GM21390 (cell line): ENCODE measurements at regions not wholly inside any gene's neighbourhood (a gene's known extent, or its start where the extent isn't known, plus 50 kb on each side); places are given as distances from the start of the nearest gene placed in this dataset.
"Not testable (repeated sequence)": the region's sequence is repeated elsewhere in the genome, so short reads cannot be mapped to it uniquely, and the experiment has no call there.

Source experiments
- ATAC-seq: cut with Tn5 transposase; IDR thresholded peaks from one replicate; pipeline ENCODE4 v1.9.1; 2021; ENCODE audit not compliant: unreplicated experiment

- no peak for ATAC-seq
Measured at GRCh38 chr5:32916648-32917047, 205.5 kb downstream of the NPR3 start.

DNA sequence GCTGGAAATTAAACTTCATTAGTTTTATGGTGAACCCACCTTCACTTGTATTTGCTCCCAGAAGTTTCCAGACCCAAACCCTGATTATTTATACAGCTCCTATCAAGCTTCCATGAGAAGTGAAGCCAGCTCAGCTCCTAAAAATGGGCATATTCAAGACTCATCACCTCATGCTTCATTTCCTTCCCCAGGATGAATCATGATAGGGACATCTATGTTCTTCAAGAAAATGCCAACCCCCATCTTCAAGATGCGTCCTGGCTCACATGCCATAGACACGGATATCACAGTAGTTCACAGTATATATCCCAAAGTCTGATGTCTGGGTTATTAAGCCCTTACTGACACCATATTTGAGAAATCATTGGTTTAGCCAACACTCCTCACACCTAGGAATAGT, 217.6 kb downstream of the NPR3 start:
- ATAC-seq, result no peak

- not testable (repeated sequence) for ATAC-seq
Measured at GRCh38 chr5:32931438-32931837, 220.3 kb downstream of the NPR3 start.

GRCh38 chr5:32932241-32932935, 221.3 kb downstream of the NPR3 start:
- no peak for ATAC-seq

DNA sequence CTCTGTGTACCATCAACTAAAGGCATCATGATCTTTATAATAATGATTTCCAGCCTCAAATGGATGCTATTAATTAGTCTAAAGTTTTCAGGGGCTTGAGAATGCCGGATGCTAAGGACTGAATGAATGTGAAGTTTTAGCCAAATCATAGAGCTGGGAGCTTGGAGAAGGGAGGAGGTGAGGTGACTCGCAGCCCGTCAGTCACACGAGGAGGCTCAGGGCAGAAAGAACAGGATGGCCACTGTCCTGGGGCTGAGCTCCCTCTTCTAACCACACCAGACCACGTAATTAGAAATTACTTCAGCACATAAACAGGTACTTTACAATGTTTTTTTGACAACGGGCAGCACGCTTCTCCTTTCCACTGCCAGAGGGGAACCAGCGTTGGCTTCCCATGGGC, 222.6 kb downstream of the NPR3 start:
- ATAC-seq, result no peak

GRCh38 chr5:32934529-32934928, 223.4 kb downstream of the NPR3 start:
- ATAC-seq, result no peak

GRCh38 chr5:32935283-32935682, 224.2 kb downstream of the NPR3 start:
- ATAC-seq, result no peak

GRCh38 chr5:32936329-32936728, 225.2 kb downstream of the NPR3 start:
- ATAC-seq, result no peak

- peak; percentile 89 for ATAC-seq
Measured at GRCh38 chr5:32942225-32942989, 231.3 kb downstream of the NPR3 start.

DNA sequence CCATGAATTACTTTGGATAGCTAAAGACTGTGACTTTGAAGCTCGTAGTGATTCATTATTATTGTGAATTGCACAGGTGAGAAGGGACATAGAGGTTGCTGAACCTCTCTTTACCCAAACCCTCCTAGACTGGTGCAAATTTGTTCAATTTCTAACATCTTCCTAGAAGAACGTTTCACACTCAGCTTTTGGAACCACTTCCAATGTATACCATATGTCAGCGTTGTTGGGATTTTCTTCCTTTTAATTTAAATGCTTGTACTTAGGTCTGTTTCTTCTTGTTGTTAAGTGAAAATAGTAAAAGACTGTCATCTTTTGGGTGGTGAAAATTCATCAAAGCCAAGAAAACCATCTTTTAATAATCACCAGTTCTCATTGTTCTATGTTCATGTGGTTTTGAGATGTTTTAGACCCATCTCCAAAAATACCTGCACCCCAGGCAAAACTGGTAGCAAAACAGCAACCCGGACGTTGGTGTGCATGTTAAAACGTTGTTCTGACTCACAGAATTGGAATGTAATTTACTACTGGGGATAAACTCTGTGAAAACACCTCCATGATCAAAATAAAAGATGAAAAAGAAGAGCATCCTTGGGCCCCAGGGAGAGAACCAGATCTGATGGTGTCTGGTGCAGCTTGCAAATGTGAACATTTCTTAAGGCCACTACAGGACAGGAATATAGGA, 238.3 kb downstream of the NPR3 start:
- ATAC-seq, result no peak

DNA sequence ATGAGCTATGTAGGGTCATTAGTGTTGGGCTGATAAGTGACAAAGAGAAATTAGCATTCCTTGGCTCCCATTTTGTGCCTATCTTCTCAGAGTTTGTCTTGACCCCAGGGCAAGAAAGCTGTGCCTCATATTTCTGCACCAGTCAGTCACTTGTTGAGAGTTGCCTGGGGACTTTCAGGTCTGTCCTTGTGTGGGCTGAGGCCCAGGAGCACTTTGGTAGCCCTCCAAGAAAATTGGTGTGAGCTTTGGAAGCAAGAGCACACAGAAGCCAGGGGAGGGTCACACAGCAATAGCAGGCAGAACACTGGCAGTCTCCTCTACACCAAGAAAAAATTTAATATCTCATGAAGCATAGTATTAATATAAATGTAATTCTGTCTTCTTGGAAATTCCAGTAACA, 239.9 kb downstream of the NPR3 start:
- ATAC-seq, result no peak

DNA sequence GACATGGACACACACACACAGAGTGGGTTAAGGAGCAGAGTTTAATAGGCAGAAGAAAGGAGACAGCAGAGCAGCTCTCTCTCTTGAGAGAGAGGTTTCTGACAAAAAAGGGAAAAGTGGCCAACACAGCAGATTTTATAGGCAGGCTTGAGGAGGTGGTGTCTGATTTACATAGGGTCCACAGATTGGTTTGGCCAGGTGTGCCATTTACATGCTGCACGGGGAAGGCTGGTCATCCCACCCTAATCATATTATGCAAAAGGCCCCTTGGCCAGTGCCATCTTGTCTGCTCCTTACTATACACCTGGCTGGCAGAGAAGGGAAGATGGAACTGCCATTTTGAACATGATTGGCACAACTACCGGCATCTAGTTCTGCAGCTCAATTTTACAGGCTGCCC, 240.8 kb downstream of the NPR3 start:
- ATAC-seq, result no peak

GRCh38 chr5:32952421-32952820, 241.3 kb downstream of the NPR3 start:
- not testable (repeated sequence) for ATAC-seq

DNA sequence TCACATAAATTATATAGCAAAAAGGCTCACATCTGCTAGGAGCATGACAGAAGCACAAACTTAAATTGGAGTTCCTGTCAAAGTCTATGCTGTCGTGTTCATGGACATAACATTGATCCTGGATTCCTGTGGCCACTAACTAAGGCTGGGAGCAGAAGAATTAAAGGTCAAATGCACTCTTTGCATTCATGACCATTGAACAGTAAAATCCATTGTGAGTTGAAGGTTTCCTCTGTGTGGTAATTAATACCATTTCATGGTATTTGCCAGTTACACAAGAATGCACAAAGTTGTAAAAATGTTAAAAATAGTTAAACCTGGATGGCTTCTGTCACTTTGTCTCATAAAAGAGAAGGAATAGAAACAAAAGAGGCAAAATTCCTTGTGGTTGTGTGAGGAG, 242.6 kb downstream of the NPR3 start:
- ATAC-seq, result no peak

DNA sequence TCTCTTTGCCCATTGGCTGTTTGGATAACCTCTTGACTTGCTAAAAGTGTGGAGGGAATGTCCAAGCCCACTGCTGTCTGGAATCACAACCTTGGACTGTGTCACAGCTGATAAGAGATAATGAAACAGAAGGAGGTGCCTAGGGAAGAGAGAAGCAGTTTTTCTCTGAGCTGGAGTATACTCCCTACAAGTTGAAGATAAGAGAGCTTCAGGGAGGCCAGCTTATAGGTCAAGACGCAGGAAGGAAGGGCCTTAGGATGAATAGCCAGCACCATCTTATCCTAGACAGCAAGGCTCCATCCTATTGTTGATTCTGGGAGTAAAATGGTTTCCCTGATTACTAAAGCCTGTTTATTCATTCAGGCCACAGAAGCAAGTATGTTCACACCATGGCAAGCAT, 244.7 kb downstream of the NPR3 start:
- no peak for ATAC-seq

DNA sequence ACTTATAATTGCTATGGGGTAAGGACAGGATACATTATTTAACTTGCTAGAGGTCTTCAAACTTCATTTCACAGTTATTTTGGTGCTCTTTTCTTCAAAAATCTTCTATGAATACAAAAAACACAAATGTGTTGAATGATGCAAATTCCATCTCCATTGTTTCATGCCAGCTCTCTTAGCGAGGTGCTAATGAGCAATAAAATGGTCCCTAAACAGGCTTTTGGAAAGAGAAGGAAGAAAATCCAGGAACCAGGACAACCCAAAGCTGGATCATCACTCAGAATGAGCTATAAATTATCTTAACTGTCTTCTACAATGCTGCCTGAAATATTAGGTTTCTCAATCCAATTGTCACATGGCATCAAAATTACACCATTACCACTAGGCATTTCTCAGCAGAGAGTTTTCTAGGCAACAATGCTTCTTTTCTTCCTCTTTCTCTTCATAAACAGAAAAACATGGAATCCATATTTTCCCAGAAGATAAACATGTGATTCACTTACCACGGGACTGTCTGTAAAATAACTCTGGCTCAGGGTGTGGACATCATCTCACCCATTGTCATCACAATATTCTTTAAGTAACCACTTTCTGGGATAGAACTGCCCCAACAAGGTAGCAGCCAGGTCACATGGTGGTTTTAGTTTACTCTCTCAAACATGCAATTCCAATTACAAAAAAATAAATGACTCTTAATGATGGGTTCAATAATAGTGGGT, 249.4 kb downstream of the NPR3 start:
- ATAC-seq, result no peak

- no peak for ATAC-seq
Measured at GRCh38 chr5:32961059-32961415, 249.9 kb downstream of the NPR3 start.

GRCh38 chr5:32964261-32964660, 253.1 kb downstream of the NPR3 start:
- no peak for ATAC-seq

DNA sequence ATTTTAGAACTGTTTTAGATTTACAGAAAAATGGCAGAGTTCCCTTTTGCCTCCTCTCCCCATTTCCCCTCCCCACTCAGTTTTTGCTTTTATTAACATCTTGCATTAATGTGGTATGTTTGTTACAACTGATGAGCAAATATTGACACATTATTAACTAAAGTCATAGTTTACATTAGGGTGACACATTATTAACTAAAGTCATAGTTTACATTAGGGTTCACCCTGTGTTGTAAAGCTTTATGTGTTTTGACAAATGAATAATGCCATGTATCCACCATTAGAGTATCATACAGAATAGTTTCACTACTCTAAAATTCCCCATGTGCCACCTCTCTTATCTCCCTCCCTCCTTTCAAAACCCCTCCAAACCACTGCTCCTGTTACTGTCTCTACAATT, 262.5 kb downstream of the NPR3 start:
- ATAC-seq, result no peak

DNA sequence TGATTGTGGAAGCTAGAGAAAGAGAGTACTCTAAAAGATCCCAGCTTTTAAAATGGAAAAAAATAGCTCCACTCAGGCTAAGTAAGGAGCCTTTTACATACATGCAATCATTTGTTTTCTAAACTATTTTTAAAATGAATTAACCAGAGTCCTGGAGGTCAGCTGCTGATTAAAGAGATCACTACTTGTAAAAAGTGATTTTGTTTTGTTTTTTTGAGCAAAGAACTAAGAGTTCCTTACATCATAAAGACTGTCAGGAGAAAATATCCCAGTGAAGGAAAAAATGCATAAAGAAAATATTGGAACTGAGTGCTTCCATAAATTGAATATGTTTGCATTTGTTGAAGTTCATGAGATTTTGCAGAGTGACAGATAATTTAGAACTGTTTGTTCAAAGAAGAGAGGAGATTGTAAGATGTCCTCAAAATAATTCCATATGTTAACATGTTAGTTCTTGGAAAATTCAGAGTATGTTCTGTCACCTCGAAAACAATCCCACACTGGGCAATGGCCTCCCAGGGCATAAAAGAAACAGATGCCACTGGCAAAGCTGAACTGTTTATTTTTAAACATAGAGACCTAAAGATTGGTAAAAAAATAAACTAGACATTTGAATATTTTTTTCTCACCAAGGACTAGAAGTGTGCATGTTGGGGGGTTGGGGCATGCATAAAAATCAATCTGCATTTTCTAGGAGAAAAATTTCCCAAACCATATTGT, 264.7 kb downstream of the NPR3 start:
- ATAC-seq, result no peak

GRCh38 chr5:32981061-32981460, 269.9 kb downstream of the NPR3 start:
- no peak for ATAC-seq
